ENCODE measurements at regions not wholly inside any gene's neighbourhood (a gene's known extent, or its start where the extent isn't known, plus 50 kb on each side); places are given as distances from the start of the nearest gene placed in this dataset.

DNA sequence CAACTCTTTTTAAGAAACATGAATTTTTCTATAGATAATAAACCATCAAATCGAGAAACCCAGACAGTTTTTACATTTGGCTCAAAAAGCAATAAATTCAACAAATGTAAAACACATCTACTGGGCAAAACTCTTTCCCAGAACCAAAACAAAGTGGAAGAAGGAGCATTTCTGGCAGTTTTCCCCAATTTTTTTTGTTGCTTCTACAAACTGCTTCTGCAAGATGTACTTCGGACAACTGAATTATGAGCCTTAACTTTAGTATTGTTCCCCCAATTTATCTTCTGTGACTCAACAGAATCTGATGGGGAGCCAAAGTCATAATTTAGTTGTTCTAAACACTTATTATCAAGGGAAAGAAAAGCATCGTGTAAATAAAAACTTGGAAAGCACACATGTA is 1047.2 kb downstream of the CDH11 start:
- TF ChIP-seq CTCF (IDR thresholded peaks at IDR 0.05): no peak
- TF ChIP-seq POLR2A (IDR thresholded peaks at IDR 0.05): no peak
